Astrocyte (in vitro differentiated cells and primary cell): ENCODE measurements at regions not wholly inside any gene's neighbourhood (a gene's known extent, or its start where the extent isn't known, plus 50 kb on each side); places are given as distances from the start of the nearest gene placed in this dataset.

Experiments used
- DNase-seq: peaks from one replicate; pipeline ENCODE4 v3.0.0-alpha.2; 2010; ENCODE audit warnings: low read depth
- FAIRE-seq: peaks from 2 replicates; lab custom pipeline; 2011; peaks lifted over from hg19 to GRCh38; lab: Jason Lieb, UNC
- H2AFZ ChIP-seq: 2 replicates; pipeline ENCODE4 v1.6.0; 2012; ENCODE audit warnings: low read depth, low read length, inconsistent platforms
- H3K27ac ChIP-seq: 2 replicates; pipeline ENCODE4 v1.5.1; 2011; ENCODE audit warnings: low read depth, low read length, inconsistent platforms
- H3K27me3 ChIP-seq: 2 replicates; pipeline ENCODE4 v1.6.0; 2011; ENCODE audit warnings: low read length, inconsistent platforms; ENCODE audit not compliant: insufficient read depth
- H3K36me3 ChIP-seq: 2 replicates; pipeline ENCODE4 v1.5.1; 2011; ENCODE audit warnings: low read length, inconsistent platforms; ENCODE audit not compliant: insufficient read depth
- H3K4me1 ChIP-seq: 2 replicates; pipeline ENCODE4 v1.5.1; 2011; ENCODE audit warnings: low read length, inconsistent platforms; ENCODE audit not compliant: insufficient read depth
- H3K4me2 ChIP-seq: 2 replicates; pipeline ENCODE4 v1.6.0; 2012; ENCODE audit warnings: low read length, inconsistent platforms
- H3K4me3 ChIP-seq: 2 replicates; pipeline ENCODE4 v1.5.1; 2011; ENCODE audit warnings: low read depth, mild to moderate bottlenecking, low read length, inconsistent platforms; ENCODE audit not compliant: insufficient read depth
- H3K79me2 ChIP-seq: 2 replicates; pipeline ENCODE4 v1.6.0; 2012; ENCODE audit warnings: mild to moderate bottlenecking, low read length, inconsistent platforms; ENCODE audit not compliant: insufficient read depth
- H3K9ac ChIP-seq: 2 replicates; pipeline ENCODE4 v1.6.0; 2012; ENCODE audit warnings: mild to moderate bottlenecking, low read length, inconsistent platforms
- H3K9me3 ChIP-seq: 2 replicates; pipeline ENCODE4 v1.5.1; 2012; ENCODE audit warnings: low read depth, mild to moderate bottlenecking, low read length, inconsistent platforms; ENCODE audit not compliant: insufficient read depth
- H4K20me1 ChIP-seq: 2 replicates; pipeline ENCODE4 v1.6.0; 2012; ENCODE audit warnings: low read length, inconsistent platforms; ENCODE audit not compliant: insufficient read depth
- H3K27ac Mint-ChIP-seq: one replicate; pipeline ENCODE4 v1.8.0; 2021; ENCODE audit warnings: mild to moderate bottlenecking, mixed read lengths; ENCODE audit not compliant: unreplicated experiment
- H3K27me3 Mint-ChIP-seq: one replicate; pipeline ENCODE4 v1.8.0; 2021; ENCODE audit warnings: low read depth, mixed read lengths; ENCODE audit not compliant: unreplicated experiment
- H3K36me3 Mint-ChIP-seq: one replicate; pipeline ENCODE4 v1.8.0; 2021; ENCODE audit warnings: low read depth, mixed read lengths; ENCODE audit not compliant: unreplicated experiment
- H3K4me1 Mint-ChIP-seq: one replicate; pipeline ENCODE4 v1.8.0; 2021; ENCODE audit warnings: low read depth, mixed read lengths; ENCODE audit not compliant: unreplicated experiment
- H3K4me3 Mint-ChIP-seq: one replicate; pipeline ENCODE4 v1.8.0; 2021; ENCODE audit warnings: mild to moderate bottlenecking, moderate library complexity, mixed read lengths; ENCODE audit not compliant: unreplicated experiment
- H3K9me3 Mint-ChIP-seq: one replicate; pipeline ENCODE4 v1.8.0; 2021; ENCODE audit warnings: mild to moderate bottlenecking, mixed read lengths; ENCODE audit not compliant: unreplicated experiment
- CTCF ChIP-seq: IDR thresholded peaks from 2 replicates; pipeline ENCODE4 v1.5.1; 2011; ENCODE audit warnings: low read depth, mild to moderate bottlenecking, inconsistent platforms, low read length, moderate library complexity; ENCODE audit not compliant: insufficient read depth
- EZH2 ChIP-seq: IDR thresholded peaks from 2 replicates; pipeline ENCODE4 v1.6.1; 2012; ENCODE audit warnings: mild to moderate bottlenecking, low read length, inconsistent platforms; ENCODE audit not compliant: insufficient read depth

GRCh38 chr22:44436736-44437135 is 61.3 kb downstream of the RTL6 start:
- DNase-seq, result no peak

GRCh38 chr22:44431256-44431655 is 66.8 kb downstream of the RTL6 start:
- Histone ChIP-seq H3K9me3 (no peaks in the 10 kb centered on the region), H3K79me2 (no peaks in the 10 kb centered on the region), H3K27me3 (peaks cover 4% of the 10 kb centered on the region), H3K36me3 (no peaks in the 10 kb centered on the region), H3K27ac (no peak overlapping the region), H3K9ac (no peak overlapping the region), H3K4me1 (no peaks in the 10 kb centered on the region), H3K4me3 (no peak overlapping the region), H3K4me2 (no peak overlapping the region), H4K20me1 (no peaks in the 10 kb centered on the region), H2AFZ (no peak overlapping the region)
- H3K27ac Mint-ChIP-seq, result no peak overlapping the region
- H3K4me3 Mint-ChIP-seq, result no peak overlapping the region
- no peaks in the 10 kb centered on the region for H3K9me3 Mint-ChIP-seq
- no peak for FAIRE-seq
- H3K36me3 Mint-ChIP-seq, result no peaks in the 10 kb centered on the region
- DNase-seq, result no peak
- TF ChIP-seq EZH2, result no peak
- no peak for TF ChIP-seq CTCF
- peaks cover 39% of the 10 kb centered on the region for H3K27me3 Mint-ChIP-seq
- no peaks in the 10 kb centered on the region for H3K4me1 Mint-ChIP-seq

More at GRCh38 chr22:44436736-44437135, 61.3 kb downstream of the RTL6 start:
- no peak for FAIRE-seq
- TF ChIP-seq CTCF (no peak), EZH2 (no peak)
- no peaks in the 10 kb centered on the region for H3K79me2 ChIP-seq
- H3K9ac ChIP-seq, result no peak overlapping the region
- no peaks in the 10 kb centered on the region for H4K20me1 ChIP-seq
- Mint-ChIP-seq H3K27me3 (peaks cover 23% of the 10 kb centered on the region), H3K36me3 (no peaks in the 10 kb centered on the region), H3K9me3 (no peaks in the 10 kb centered on the region), H3K4me1 (peaks cover 4% of the 10 kb centered on the region), H3K4me3 (no peak overlapping the region), H3K27ac (no peak overlapping the region)
- no peak overlapping the region for H3K4me2 ChIP-seq
- no peak overlapping the region for H2AFZ ChIP-seq
- no peak overlapping the region for H3K4me3 ChIP-seq
- H3K27ac ChIP-seq, result no peak overlapping the region
- no peaks in the 10 kb centered on the region for H3K9me3 ChIP-seq
- H3K4me1 ChIP-seq, result peaks cover 7% of the 10 kb centered on the region
- H3K27me3 ChIP-seq, result peaks cover 3% of the 10 kb centered on the region
- no peaks in the 10 kb centered on the region for H3K36me3 ChIP-seq

GRCh38 chr22:44430716-44431115 is 67.3 kb downstream of the RTL6 start:
- peaks cover 4% of the 10 kb centered on the region for H3K27me3 ChIP-seq
- Mint-ChIP-seq H3K4me1 (no peaks in the 10 kb centered on the region), H3K27ac (no peak overlapping the region), H3K4me3 (no peak overlapping the region), H3K27me3 (peaks cover 39% of the 10 kb centered on the region), H3K9me3 (no peaks in the 10 kb centered on the region), H3K36me3 (no peaks in the 10 kb centered on the region)
- H3K4me3 ChIP-seq, result no peak overlapping the region
- H3K9ac ChIP-seq, result no peak overlapping the region
- no peak overlapping the region for H3K4me2 ChIP-seq
- no peaks in the 10 kb centered on the region for H3K4me1 ChIP-seq
- H3K36me3 ChIP-seq, result no peaks in the 10 kb centered on the region
- no peaks in the 10 kb centered on the region for H3K79me2 ChIP-seq
- H2AFZ ChIP-seq, result no peak overlapping the region
- H4K20me1 ChIP-seq, result no peaks in the 10 kb centered on the region
- DNase-seq (no peak), FAIRE-seq (no peak)
- no peak overlapping the region for H3K27ac ChIP-seq
- TF ChIP-seq EZH2, result no peak
- TF ChIP-seq CTCF, result no peak
- H3K9me3 ChIP-seq, result no peaks in the 10 kb centered on the region
